ENCODE measurements at regions not wholly inside any gene's neighbourhood (a gene's known extent, or its start where the extent isn't known, plus 50 kb on each side); places are given as distances from the start of the nearest gene placed in this dataset.
"Not testable (repeated sequence)": the region's sequence is repeated elsewhere in the genome, so short reads cannot be mapped to it uniquely, and the experiment has no call there.

- DNase-seq (ENCODE audit: low read depth in 3 of 3, low spot score in 2 of 3), result no peak
Measured at GRCh38 chr16:17759451-17760390, 289.0 kb upstream of the XYLT1 start.

- no peak for DNase-seq (ENCODE audit: low read depth in 3 of 3, low spot score in 2 of 3)
Measured at GRCh38 chr16:17757808-17758207, 287.0 kb upstream of the XYLT1 start.

GRCh38 chr16:17755158-17755557 lies 284.4 kb upstream of the XYLT1 start:
- no peak for DNase-seq (ENCODE audit: low read depth in 3 of 3, low spot score in 2 of 3)

GRCh38 chr16:17753434-17753833 lies 282.7 kb upstream of the XYLT1 start:
- DNase-seq (ENCODE audit: low read depth in 3 of 3, low spot score in 2 of 3), result no peak

- DNase-seq (ENCODE audit: low read depth in 3 of 3, low spot score in 2 of 3), result no peak
Measured at GRCh38 chr16:17749706-17750105, 278.9 kb upstream of the XYLT1 start.

- DNase-seq (ENCODE audit: low read depth in 3 of 3, low spot score in 2 of 3), result no peak
Measured at GRCh38 chr16:17748044-17748719, 277.4 kb upstream of the XYLT1 start.

- no peak for DNase-seq (ENCODE audit: low read depth in 3 of 3, low spot score in 2 of 3)
Measured at GRCh38 chr16:17747081-17747756, 276.5 kb upstream of the XYLT1 start.

- no peak for DNase-seq (ENCODE audit: low read depth in 3 of 3, low spot score in 2 of 3)
Measured at GRCh38 chr16:17744921-17745572, 274.3 kb upstream of the XYLT1 start.

- DNase-seq (ENCODE audit: low read depth in 3 of 3, low spot score in 2 of 3), result no peak
Measured at GRCh38 chr16:17743578-17743977, 272.8 kb upstream of the XYLT1 start.

- no peak for DNase-seq (ENCODE audit: low read depth in 3 of 3, low spot score in 2 of 3)
Measured at GRCh38 chr16:17743158-17743557, 272.4 kb upstream of the XYLT1 start.

- not testable (repeated sequence) for DNase-seq (ENCODE audit: low read depth in 3 of 3, low spot score in 2 of 3)
Measured at GRCh38 chr16:17735099-17735498, 264.3 kb upstream of the XYLT1 start.

- DNase-seq (ENCODE audit: low read depth in 3 of 3, low spot score in 2 of 3), result no peak
Measured at GRCh38 chr16:17729820-17730219, 259.1 kb upstream of the XYLT1 start.

- no peak for DNase-seq (ENCODE audit: low read depth in 3 of 3, low spot score in 2 of 3)
Measured at GRCh38 chr16:17728196-17728595, 257.4 kb upstream of the XYLT1 start.

- DNase-seq (ENCODE audit: low read depth in 3 of 3, low spot score in 2 of 3), result no peak
Measured at GRCh38 chr16:17724242-17724898, 253.6 kb upstream of the XYLT1 start.

GRCh38 chr16:17723531-17724134 lies 252.9 kb upstream of the XYLT1 start:
- DNase-seq (ENCODE audit: low read depth in 3 of 3, low spot score in 2 of 3), result no peak

GRCh38 chr16:17718495-17718894 lies 247.7 kb upstream of the XYLT1 start:
- no peak for DNase-seq (ENCODE audit: low read depth in 3 of 3, low spot score in 2 of 3)

GRCh38 chr16:17705847-17706246 lies 235.1 kb upstream of the XYLT1 start:
- DNase-seq (ENCODE audit: low read depth in 3 of 3, low spot score in 2 of 3), result no peak

GRCh38 chr16:17696616-17697015 lies 225.9 kb upstream of the XYLT1 start:
- no peak for DNase-seq (ENCODE audit: low read depth in 3 of 3, low spot score in 2 of 3)

GRCh38 chr16:17692484-17692883 lies 221.7 kb upstream of the XYLT1 start:
- no peak for DNase-seq (ENCODE audit: low read depth in 3 of 3, low spot score in 2 of 3)

GRCh38 chr16:17691899-17692176 lies 221.1 kb upstream of the XYLT1 start:
- DNase-seq (ENCODE audit: low read depth in 3 of 3, low spot score in 2 of 3), result no peak
